ENCODE measurements at regions not wholly inside any gene's neighbourhood (a gene's known extent, or its start where the extent isn't known, plus 50 kb on each side); places are given as distances from the start of the nearest gene placed in this dataset.

DNA sequence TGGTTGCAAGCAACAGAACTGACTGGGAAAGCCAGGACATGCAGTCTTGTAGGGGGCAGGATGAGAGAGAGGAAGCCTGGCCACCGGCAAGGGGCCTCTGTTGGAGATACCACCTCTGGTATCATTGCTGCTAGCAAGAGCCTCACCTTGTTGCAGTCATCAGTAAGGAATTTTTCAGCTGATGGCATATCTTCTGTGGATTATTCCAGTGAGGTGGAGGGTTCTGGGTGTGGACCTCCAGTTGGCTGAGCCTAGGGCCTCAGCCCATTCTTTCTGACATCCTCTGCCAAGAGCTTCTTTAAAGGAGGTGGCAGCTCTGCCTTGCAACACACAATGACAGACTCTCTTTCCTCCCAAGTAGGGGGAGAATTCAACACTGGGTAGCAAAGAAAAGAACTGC is 128.9 kb downstream of the AQP9 start:
- TF ChIP-seq, protein P1, sequence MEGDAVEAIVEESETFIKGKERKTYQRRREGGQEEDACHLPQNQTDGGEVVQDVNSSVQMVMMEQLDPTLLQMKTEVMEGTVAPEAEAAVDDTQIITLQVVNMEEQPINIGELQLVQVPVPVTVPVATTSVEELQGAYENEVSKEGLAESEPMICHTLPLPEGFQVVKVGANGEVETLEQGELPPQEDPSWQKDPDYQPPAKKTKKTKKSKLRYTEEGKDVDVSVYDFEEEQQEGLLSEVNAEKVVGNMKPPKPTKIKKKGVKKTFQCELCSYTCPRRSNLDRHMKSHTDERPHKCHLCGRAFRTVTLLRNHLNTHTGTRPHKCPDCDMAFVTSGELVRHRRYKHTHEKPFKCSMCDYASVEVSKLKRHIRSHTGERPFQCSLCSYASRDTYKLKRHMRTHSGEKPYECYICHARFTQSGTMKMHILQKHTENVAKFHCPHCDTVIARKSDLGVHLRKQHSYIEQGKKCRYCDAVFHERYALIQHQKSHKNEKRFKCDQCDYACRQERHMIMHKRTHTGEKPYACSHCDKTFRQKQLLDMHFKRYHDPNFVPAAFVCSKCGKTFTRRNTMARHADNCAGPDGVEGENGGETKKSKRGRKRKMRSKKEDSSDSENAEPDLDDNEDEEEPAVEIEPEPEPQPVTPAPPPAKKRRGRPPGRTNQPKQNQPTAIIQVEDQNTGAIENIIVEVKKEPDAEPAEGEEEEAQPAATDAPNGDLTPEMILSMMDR (IDR thresholded peaks at IDR 0.05; ENCODE audit: low read depth, low read length): no peak
- no peak for TF ChIP-seq EZH2phosphoT487 (IDR thresholded peaks at IDR 0.05; ENCODE audit: low read depth)
- no peak overlapping the region for H2AFZ ChIP-seq (ENCODE audit: low read depth, low read length)
- no peak overlapping the region for H3K27ac ChIP-seq (ENCODE audit: low read length)
- no peaks in the 10 kb centered on the region for H4K20me1 ChIP-seq (ENCODE audit: insufficient read depth, low read length)
- no peak overlapping the region for H3K4me3 ChIP-seq (ENCODE audit: low read length)
- H3K4me1 ChIP-seq (ENCODE audit: low read length): peaks cover 25% of the 10 kb centered on the region
- H3K36me3 ChIP-seq (replicated peaks; ENCODE audit: low read depth, low read length): no peaks in the 10 kb centered on the region
- H3K4me2 ChIP-seq (ENCODE audit: low read length): no peak overlapping the region
- H3K79me2 ChIP-seq (ENCODE audit: low read length): no peaks in the 10 kb centered on the region
- H3K9ac ChIP-seq (ENCODE audit: low read length): no peak overlapping the region
- H3K9me3 ChIP-seq (ENCODE audit: insufficient read depth, low read length): no peaks in the 10 kb centered on the region
- 0 out of 2 replicates have a peak, but pooled peaks cover 3% of the 10 kb centered on the region for H3K27me3 ChIP-seq (ENCODE audit: low read depth, low read length)

DNA sequence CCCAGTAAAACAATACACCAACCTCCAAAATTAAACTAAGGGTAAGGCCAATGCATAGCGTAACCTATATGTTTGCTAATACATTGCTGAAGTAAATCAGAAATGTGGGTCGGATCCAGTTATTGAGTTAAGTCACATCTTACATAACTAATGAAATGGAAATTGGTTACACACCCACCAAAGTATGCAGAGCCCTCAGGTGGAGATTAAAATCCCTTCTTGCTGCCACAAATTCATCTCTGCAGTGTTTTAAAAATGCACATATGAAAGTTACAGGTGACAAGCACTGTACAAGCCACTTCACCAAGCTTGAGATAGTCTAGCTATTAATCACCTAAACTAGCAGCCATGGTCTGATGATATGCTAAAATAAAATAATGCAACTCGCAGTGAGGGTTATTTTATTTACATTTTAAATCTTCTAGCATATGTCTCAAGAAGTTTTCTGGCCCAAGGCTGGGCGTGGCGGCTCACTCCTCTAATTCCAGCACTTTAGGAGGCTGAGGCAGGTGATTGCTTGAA is 130.6 kb downstream of the AQP9 start:
- Histone ChIP-seq H3K9ac (ENCODE audit: low read length) (no peak overlapping the region), H3K79me2 (ENCODE audit: low read length) (no peaks in the 10 kb centered on the region), H3K4me2 (ENCODE audit: low read length) (peak overlapping the region; percentile 78), H2AFZ (ENCODE audit: low read depth, low read length) (no peak overlapping the region), H3K4me1 (ENCODE audit: low read length) (peaks cover 25% of the 10 kb centered on the region), H3K36me3 (replicated peaks; ENCODE audit: low read depth, low read length) (no peaks in the 10 kb centered on the region), H3K9me3 (ENCODE audit: insufficient read depth, low read length) (no peaks in the 10 kb centered on the region), H3K27ac (ENCODE audit: low read length) (peak overlapping the region; percentile 58), H3K4me3 (ENCODE audit: low read length) (peak overlapping the region; percentile 16; the same call in 1 of the 2 replicates), H3K27me3 (ENCODE audit: low read depth, low read length) (0 out of 2 replicates have a peak, but pooled peaks cover 3% of the 10 kb centered on the region), H4K20me1 (ENCODE audit: insufficient read depth, low read length) (no peaks in the 10 kb centered on the region)
- TF ChIP-seq, protein P1 (IDR thresholded peaks at IDR 0.05; ENCODE audit: low read depth, low read length): no peak
- TF ChIP-seq EZH2phosphoT487 (IDR thresholded peaks at IDR 0.05; ENCODE audit: low read depth): no peak

DNA sequence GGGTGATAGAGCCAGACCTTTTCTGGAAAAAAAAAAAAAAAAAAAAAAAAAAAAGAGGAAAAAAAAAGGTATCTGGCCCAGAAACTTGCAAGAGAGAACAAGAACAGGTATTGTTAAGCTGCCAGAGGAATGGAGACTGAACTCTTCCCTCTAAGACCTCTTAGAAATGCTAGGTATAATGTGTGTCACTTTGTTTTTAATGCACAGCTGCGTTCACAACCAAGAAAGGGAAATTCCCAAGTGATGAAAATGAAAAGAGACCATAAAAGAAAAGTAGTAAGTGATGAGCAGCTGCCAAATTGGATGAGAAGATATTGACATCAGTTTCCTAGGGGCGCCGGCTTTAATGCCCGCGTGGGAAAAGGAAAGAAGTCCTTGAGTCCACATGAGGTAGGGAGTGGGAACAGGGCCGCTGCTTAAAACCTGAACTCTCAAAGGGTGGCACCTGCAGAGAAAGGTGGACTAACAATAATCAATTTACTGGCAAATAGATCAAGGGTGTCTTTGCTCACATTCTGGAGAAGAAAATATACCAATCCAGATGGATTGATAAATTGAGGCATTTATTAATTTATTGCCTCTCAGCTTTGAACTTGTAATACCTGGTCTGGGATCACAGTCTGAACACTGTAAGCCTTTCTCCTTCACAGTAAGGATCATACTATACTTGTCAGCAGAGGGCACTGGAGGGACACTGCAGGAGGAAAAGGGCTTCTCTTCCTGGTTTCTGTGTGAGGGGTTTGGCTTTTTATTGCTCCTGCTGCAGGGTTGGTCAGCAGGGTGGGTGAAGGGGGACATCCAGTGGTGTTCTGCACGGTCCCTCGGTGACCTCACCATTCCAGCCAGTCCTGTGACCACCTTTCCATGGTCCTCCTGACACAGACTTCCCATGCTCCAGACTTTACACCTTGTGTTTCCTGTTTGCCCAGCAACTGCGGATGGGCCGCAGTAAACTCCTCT is 131.6 kb downstream of the AQP9 start:
- Histone ChIP-seq H3K79me2 (ENCODE audit: low read length) (no peaks in the 10 kb centered on the region), H4K20me1 (ENCODE audit: insufficient read depth, low read length) (no peaks in the 10 kb centered on the region), H3K4me1 (ENCODE audit: low read length) (peaks cover 25% of the 10 kb centered on the region), H3K4me3 (ENCODE audit: low read length) (peak overlapping the region; percentile 45), H3K4me2 (ENCODE audit: low read length) (peak overlapping the region; percentile 78), H2AFZ (ENCODE audit: low read depth, low read length) (peak overlapping the region; percentile 92), H3K9me3 (ENCODE audit: insufficient read depth, low read length) (no peaks in the 10 kb centered on the region), H3K36me3 (replicated peaks; ENCODE audit: low read depth, low read length) (no peaks in the 10 kb centered on the region), H3K27ac (ENCODE audit: low read length) (peak overlapping the region; percentile 58), H3K9ac (ENCODE audit: low read length) (peak overlapping the region; percentile 9; the same call in 1 of the 2 replicates), H3K27me3 (ENCODE audit: low read depth, low read length) (0 out of 2 replicates have a peak, but pooled peaks cover 2% of the 10 kb centered on the region)
- no peak for TF ChIP-seq EZH2phosphoT487 (IDR thresholded peaks at IDR 0.05; ENCODE audit: low read depth)
- TF ChIP-seq, protein P1 (IDR thresholded peaks at IDR 0.05; ENCODE audit: low read depth, low read length): peak; percentile 82

DNA sequence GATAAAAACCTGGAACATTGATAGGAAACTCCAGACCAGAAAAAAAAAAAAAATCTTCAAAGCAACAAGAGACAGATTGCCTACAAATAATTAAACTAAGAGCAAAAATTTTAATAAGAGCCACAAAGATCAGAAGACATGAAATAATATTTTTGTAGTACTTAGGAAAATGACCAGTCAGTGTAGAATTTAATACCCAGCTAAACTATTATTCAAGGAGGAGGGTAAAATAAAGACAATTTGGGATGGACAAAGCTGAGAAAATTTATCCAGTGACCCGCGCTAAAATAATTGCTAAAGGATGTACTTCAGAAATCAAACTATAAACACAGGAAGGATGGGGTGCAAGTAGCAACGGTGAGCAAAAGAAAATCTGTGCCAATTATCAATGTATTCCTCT is 133.2 kb downstream of the AQP9 start:
- H2AFZ ChIP-seq (ENCODE audit: low read depth, low read length): no peak overlapping the region

More for the DNA sequence above, 133.2 kb downstream of the AQP9 start:
- no peaks in the 10 kb centered on the region for H3K36me3 ChIP-seq (replicated peaks; ENCODE audit: low read depth, low read length)
- H3K27me3 ChIP-seq (ENCODE audit: low read depth, low read length): no peaks in the 10 kb centered on the region
- no peak overlapping the region for H3K4me3 ChIP-seq (ENCODE audit: low read length)
- no peaks in the 10 kb centered on the region for H3K9me3 ChIP-seq (ENCODE audit: insufficient read depth, low read length)
- H3K27ac ChIP-seq (ENCODE audit: low read length): no peak overlapping the region
- no peaks in the 10 kb centered on the region for H4K20me1 ChIP-seq (ENCODE audit: insufficient read depth, low read length)
- TF ChIP-seq, protein P1 (IDR thresholded peaks at IDR 0.05; ENCODE audit: low read depth, low read length): no peak
- TF ChIP-seq EZH2phosphoT487 (IDR thresholded peaks at IDR 0.05; ENCODE audit: low read depth): no peak
- no peaks in the 10 kb centered on the region for H3K79me2 ChIP-seq (ENCODE audit: low read length)
- H3K9ac ChIP-seq (ENCODE audit: low read length): no peak overlapping the region
- H3K4me2 ChIP-seq (ENCODE audit: low read length): no peak overlapping the region
- H3K4me1 ChIP-seq (ENCODE audit: low read length): peaks cover 25% of the 10 kb centered on the region

Data from OCI-LY3 (cell line).